Osteocyte (in vitro differentiated cells): ENCODE measurements at regions not wholly inside any gene's neighbourhood (a gene's known extent, or its start where the extent isn't known, plus 50 kb on each side); places are given as distances from the start of the nearest gene placed in this dataset.
"Not testable (repeated sequence)": the region's sequence is repeated elsewhere in the genome, so short reads cannot be mapped to it uniquely, and the experiment has no call there.

ENCODE experiments used
- DNase-seq: peaks from one replicate; pipeline ENCODE4 v3.0.0; 2021; ENCODE audit warnings: mixed read lengths; ENCODE audit not compliant: unreplicated experiment; ENCODE audit errors: extremely low spot score
- H3K27ac Mint-ChIP-seq: one replicate; pipeline ENCODE4 v1.8.0; 2021; ENCODE audit warnings: mild to moderate bottlenecking, mixed read lengths; ENCODE audit not compliant: unreplicated experiment
- H3K27me3 Mint-ChIP-seq: one replicate; pipeline ENCODE4 v1.8.0; 2021; ENCODE audit warnings: mixed read lengths; ENCODE audit not compliant: unreplicated experiment
- H3K36me3 Mint-ChIP-seq: one replicate; pipeline ENCODE4 v1.8.0; 2021; ENCODE audit warnings: mixed read lengths; ENCODE audit not compliant: unreplicated experiment
- H3K4me1 Mint-ChIP-seq: one replicate; pipeline ENCODE4 v1.8.0; 2021; ENCODE audit warnings: mixed read lengths; ENCODE audit not compliant: unreplicated experiment
- H3K4me3 Mint-ChIP-seq: one replicate; pipeline ENCODE4 v1.8.0; 2021; ENCODE audit warnings: mild to moderate bottlenecking, moderate library complexity, mixed read lengths; ENCODE audit not compliant: unreplicated experiment
- H3K9me3 Mint-ChIP-seq: one replicate; pipeline ENCODE4 v1.8.0; 2021; ENCODE audit warnings: mixed read lengths; ENCODE audit not compliant: unreplicated experiment
- TF ChIP-seq, protein P1 (sequence below): fragments of 200-600 bp; sonication (generic); IDR thresholded peaks from 2 replicates; pipeline ENCODE4 v1.5.0; 2021; ENCODE audit warnings: antibody characterized with exemption, mild to moderate bottlenecking, moderate library complexity

DNA sequence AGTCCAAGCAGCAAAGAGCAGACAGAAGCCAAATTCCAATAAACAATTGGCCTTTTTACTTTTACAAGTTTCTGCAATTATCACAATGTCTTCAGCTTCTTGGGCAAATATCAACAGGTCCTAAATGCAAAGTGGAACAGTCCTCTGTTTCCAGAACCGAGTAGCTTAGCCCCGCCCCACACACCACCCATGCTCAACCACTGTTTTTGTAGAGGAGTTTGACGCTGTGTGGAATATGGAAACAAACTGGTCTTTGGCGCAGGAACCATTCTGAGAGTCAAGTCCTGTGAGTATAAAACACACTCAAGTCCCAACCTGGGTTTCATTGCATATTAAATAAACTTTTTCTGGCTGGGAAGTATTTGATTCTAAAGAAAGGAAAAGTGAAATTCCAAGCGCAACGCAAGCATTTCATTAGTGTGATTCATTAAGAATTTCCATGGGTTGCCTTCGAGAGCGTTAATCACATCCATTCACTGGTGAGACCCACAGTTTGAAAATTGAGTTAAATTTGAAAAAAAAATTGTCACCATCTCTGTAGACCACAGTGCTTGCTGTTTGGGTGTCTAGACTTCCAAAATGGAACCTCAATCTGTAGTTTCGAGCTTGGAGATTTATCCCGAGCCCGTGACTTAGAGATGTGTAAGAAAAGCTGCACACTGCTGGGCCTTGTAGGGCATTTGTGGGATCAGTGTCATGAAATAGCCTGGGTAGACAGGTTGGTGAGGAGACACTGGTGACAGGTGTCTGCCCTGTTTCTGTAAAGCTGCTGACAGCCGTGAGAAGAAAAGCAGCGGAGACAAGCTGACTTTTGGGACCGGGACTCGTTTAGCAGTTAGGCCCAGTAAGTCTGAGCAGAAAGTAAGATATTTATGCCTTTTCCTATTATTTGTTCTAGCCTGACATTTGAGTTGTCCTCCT is 96.1 kb downstream of the DAD1 start:
- Mint-ChIP-seq H3K36me3 (no peaks in the 10 kb centered on the region), H3K27ac (no peak overlapping the region), H3K27me3 (peaks cover 25% of the 10 kb centered on the region), H3K9me3 (no peaks in the 10 kb centered on the region), H3K4me3 (no peak overlapping the region), H3K4me1 (peaks cover 7% of the 10 kb centered on the region)
- TF ChIP-seq, protein P1, sequence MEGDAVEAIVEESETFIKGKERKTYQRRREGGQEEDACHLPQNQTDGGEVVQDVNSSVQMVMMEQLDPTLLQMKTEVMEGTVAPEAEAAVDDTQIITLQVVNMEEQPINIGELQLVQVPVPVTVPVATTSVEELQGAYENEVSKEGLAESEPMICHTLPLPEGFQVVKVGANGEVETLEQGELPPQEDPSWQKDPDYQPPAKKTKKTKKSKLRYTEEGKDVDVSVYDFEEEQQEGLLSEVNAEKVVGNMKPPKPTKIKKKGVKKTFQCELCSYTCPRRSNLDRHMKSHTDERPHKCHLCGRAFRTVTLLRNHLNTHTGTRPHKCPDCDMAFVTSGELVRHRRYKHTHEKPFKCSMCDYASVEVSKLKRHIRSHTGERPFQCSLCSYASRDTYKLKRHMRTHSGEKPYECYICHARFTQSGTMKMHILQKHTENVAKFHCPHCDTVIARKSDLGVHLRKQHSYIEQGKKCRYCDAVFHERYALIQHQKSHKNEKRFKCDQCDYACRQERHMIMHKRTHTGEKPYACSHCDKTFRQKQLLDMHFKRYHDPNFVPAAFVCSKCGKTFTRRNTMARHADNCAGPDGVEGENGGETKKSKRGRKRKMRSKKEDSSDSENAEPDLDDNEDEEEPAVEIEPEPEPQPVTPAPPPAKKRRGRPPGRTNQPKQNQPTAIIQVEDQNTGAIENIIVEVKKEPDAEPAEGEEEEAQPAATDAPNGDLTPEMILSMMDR = no peak
- DNase-seq = no peak

DNA sequence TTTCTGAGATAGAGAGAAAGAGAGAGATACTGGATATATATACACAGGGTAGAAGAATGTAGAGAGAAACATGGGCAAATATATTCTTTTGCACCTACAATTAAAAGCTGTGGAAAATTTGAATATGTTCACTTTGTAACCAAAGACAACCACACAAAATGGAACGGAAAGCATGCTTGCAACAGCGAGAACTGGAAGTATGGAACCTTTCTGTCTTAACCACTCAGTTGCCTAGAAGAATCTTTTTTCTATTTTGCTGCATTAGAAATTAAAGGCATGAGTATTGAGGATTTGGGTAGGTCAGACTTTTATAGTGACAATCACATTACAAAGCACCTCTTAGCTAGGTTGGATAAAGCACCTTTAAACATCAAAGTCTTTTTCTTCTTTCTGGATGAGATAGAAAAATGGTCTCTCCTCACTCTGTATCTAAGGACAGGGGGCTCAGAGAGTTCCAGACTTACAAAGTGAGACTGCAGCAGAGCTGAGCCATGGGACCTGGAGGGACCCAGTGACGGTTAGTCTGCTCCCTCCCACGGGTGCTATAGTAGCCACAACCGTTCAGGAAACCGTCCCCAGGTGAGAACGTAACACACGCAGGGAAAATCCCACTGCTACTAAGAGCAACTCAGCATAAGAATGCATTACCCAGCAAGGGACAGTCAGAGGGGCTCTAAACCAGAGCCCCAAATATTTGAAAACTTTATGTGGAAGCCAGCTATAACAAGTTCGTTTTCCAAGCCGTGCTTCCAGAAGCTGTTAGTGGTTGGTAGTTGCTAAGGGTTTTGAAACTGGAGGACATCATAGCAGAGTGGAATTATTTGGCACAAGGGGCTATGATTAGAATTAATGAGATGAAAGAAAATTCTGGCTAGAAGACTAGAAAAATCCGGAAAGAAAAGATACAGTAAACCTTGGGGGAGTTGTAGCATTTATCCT is 97.1 kb downstream of the DAD1 start:
- Mint-ChIP-seq H3K27ac (no peak overlapping the region), H3K4me1 (peaks cover 12% of the 10 kb centered on the region), H3K27me3 (peaks cover 25% of the 10 kb centered on the region), H3K36me3 (no peaks in the 10 kb centered on the region), H3K9me3 (no peaks in the 10 kb centered on the region), H3K4me3 (no peak overlapping the region)
- TF ChIP-seq, protein P1 = no peak
- no peak for DNase-seq

DNA sequence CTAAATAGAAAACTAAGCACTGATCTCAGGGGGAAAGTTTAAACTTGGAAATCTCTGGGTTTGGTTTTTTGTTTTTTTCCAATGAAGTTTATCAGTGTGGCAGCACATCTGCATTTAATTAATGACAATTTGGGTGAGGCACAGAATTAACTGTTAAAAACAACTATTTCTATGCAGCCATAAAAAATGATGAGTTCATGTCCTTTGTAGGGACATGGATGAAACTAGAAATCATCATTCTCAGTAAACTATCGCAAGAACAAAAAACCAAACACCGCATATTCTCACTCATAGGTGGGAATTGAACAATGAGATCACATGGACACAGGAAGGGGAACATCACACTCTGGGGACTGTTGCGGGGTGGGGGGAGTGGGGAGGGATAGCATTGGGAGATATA is 98.0 kb downstream of the DAD1 start:
- DNase-seq, H3K4me3 Mint-ChIP-seq, H3K27ac Mint-ChIP-seq, H3K36me3 Mint-ChIP-seq, H3K9me3 Mint-ChIP-seq: not testable (repeated sequence)
- Mint-ChIP-seq H3K27me3 (peaks cover 25% of the 10 kb centered on the region), H3K4me1 (peaks cover 19% of the 10 kb centered on the region)

DNA sequence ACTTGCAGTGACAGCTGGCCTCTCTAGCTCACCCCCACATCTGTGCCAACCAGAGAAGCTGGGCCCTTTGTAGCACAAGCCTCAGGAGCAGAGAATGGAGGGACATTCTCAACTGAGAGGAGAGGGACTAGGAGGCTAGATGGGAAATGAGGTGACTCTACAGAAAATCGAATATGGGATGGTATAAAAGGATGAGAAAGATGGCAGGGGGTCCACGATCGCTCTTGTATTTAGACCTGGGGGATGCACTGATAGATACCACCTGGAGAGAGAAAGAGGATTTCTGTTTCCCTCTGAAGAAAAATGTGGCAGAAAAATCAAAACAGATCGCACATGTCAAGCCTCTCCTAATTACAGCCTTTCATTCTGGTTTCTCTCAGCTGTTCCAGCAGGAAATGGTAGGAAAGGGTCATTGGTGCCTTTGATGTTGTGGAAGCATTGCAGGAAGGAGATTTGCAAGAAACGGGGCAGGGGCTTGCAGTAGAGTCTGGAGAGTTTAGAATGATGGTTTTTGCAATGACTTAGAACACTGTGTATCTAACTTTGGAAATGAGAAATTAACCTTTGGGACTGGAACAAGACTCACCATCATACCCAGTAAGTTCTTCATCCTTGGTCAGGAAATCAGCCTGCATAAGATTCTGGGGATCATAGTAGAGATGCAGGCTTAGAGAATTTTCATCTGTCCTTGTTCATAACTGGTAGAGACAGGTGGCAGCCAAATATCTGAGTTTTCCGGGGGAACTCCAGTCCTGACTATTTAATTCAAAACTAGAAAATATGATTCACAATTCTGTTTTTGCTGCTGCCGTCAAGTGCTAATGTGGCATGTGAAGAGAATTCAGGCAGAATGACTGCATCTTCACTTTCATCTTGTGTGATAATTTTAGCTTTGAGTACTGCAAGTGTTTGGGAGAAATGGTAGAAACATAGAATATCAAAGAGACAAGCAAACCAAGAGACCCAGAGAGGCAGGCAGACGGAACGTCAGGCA is 98.8 kb downstream of the DAD1 start:
- no peaks in the 10 kb centered on the region for H3K36me3 Mint-ChIP-seq
- no peaks in the 10 kb centered on the region for H3K9me3 Mint-ChIP-seq
- peaks cover 26% of the 10 kb centered on the region for H3K4me1 Mint-ChIP-seq
- TF ChIP-seq, protein P1 = no peak
- H3K27ac Mint-ChIP-seq = no peak overlapping the region
- H3K4me3 Mint-ChIP-seq = no peak overlapping the region
- DNase-seq = no peak
- peaks cover 25% of the 10 kb centered on the region for H3K27me3 Mint-ChIP-seq

DNA sequence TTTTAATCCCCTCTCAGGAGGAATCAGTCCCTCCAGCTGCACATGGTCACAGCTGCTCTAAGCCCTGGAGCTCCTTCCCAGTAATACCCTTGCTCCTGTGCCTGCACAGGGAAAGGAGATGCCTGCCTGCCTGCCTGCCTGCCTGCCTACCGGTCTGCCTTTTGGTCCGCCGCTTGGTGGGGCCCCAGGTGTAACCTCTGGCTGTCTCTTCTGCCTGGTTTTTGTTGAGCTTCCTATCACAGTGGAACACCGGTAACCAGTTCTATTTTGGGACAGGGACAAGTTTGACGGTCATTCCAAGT is 99.8 kb downstream of the DAD1 start:
- H3K27me3 Mint-ChIP-seq = peaks cover 25% of the 10 kb centered on the region

More for the DNA sequence above, 99.8 kb downstream of the DAD1 start:
- TF ChIP-seq, protein P1 = no peak
- no peak overlapping the region for H3K27ac Mint-ChIP-seq
- peaks cover 36% of the 10 kb centered on the region for H3K4me1 Mint-ChIP-seq
- no peak overlapping the region for H3K4me3 Mint-ChIP-seq
- DNase-seq = no peak
- H3K9me3 Mint-ChIP-seq = no peaks in the 10 kb centered on the region
- no peaks in the 10 kb centered on the region for H3K36me3 Mint-ChIP-seq
